GM12864 (cell line): ENCODE measurements at regions not wholly inside any gene's neighbourhood (a gene's known extent, or its start where the extent isn't known, plus 50 kb on each side); places are given as distances from the start of the nearest gene placed in this dataset.

Experiments used
- DNase-seq: peaks from one replicate; pipeline ENCODE4 v3.0.0-alpha.2; 2011; ENCODE audit warnings: low read depth
- H3K4me3 ChIP-seq: 2 replicates; pipeline ENCODE4 v1.5.1; 2011; ENCODE audit warnings: mild to moderate bottlenecking, low read depth, low read length, control low read depth
- CTCF ChIP-seq: IDR thresholded peaks from 2 replicates; pipeline ENCODE4 v1.5.1; 2011; ENCODE audit warnings: low read depth, mild to moderate bottlenecking, moderate library complexity, low read length, control low read depth, inconsistent platforms; ENCODE audit errors: missing control alignments

- TF ChIP-seq CTCF: no peak
- no peak overlapping the region for H3K4me3 ChIP-seq
- DNase-seq: no peak
These were observed 522.6 kb downstream of the TDRD15 start for GRCh38 chr2:21646345-21646744.

GRCh38 chr2:21650569-21650968, 526.8 kb downstream of the TDRD15 start:
- TF ChIP-seq CTCF: no peak
- DNase-seq: no peak
- no peak overlapping the region for H3K4me3 ChIP-seq

- H3K4me3 ChIP-seq: no peak overlapping the region
- TF ChIP-seq CTCF: no peak
These were observed 531.4 kb downstream of the TDRD15 start for GRCh38 chr2:21655136-21655535.

GRCh38 chr2:21656330-21657075, 532.7 kb downstream of the TDRD15 start:
- TF ChIP-seq CTCF: no peak
- DNase-seq: no peak
- H3K4me3 ChIP-seq: no peak overlapping the region

More at GRCh38 chr2:21655136-21655535, 531.4 kb downstream of the TDRD15 start:
- DNase-seq: no peak

DNA sequence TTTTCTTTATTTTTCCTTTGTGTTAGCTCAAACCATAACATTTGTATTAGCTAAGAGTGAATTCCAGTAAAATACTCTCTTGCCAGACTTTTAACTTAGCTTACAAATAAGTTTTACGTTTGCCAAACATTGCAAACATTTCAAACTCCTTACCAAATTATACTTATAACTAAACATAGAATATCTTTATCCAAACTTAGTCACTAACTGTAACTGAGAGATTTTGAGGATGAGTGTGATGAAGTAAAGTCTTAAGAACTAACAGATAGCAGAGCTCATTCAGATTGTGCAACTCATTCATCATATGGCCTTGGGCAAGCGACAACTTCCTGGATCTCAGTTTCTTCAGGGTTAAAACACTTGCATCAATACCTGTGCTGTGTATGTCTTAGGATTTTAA, 533.7 kb downstream of the TDRD15 start:
- H3K4me3 ChIP-seq: no peak overlapping the region
- no peak for TF ChIP-seq CTCF
- DNase-seq: no peak

- TF ChIP-seq CTCF: no peak
- no peak for DNase-seq
- H3K4me3 ChIP-seq: no peak overlapping the region
These were observed 534.5 kb downstream of the TDRD15 start for GRCh38 chr2:21658269-21658668.

DNA sequence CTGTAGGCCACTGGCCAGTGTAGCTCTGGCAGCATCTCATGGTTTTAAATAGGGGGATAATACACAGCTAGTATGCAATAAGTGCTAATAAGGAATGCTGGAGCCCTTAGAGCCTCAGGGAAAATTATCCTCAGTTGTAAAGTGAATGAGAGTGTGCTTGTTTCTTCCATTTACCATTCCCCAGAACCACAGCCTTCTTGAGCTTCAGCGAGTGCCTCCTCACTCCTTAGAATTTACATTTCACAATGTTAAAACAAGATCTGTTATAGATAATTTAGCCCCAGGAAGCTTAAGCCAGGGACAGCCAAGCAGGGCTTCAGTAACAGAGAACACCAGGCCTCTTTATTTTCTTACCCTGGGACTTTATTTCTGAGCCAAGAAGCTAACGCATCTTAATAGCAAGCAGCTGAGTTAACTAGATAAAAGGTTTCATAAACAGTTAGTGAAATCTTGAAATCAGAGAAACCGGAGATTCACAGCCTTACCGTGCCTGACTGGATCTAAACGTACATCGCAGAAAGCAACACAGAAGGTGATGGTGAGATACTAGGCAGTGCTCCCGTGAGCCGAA, 535.2 kb downstream of the TDRD15 start:
- H3K4me3 ChIP-seq: no peak overlapping the region
- no peak for TF ChIP-seq CTCF
- no peak for DNase-seq
